ENCODE measurements at regions not wholly inside any gene's neighbourhood (a gene's known extent, or its start where the extent isn't known, plus 50 kb on each side); places are given as distances from the start of the nearest gene placed in this dataset.

DNA sequence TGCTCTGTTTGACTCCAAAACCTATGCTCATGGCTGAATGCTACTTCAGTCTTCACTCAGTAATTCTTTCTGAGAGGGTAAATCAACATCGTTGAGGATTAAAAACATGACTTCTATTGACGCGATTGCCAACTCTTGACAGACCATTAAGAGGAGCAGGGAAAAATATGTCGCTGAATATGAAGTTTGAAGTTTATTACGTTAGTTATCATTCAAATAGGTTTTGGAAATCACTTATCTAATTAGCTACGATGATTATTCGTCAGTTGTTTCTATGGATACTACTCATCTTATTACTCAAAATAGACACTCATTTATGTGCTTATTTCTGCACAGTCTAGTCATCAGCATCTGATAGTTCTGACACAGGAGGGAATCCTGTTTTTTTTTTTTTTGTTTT is 279.2 kb upstream of the TBL1XR1 start:
- H3K27ac ChIP-seq (ENCODE audit: low read depth, low read length) = no peak overlapping the region
- H3K4me1 ChIP-seq (ENCODE audit: control insufficient read depth, insufficient read depth, low read length) = peaks cover 8% of the 10 kb centered on the region

DNA sequence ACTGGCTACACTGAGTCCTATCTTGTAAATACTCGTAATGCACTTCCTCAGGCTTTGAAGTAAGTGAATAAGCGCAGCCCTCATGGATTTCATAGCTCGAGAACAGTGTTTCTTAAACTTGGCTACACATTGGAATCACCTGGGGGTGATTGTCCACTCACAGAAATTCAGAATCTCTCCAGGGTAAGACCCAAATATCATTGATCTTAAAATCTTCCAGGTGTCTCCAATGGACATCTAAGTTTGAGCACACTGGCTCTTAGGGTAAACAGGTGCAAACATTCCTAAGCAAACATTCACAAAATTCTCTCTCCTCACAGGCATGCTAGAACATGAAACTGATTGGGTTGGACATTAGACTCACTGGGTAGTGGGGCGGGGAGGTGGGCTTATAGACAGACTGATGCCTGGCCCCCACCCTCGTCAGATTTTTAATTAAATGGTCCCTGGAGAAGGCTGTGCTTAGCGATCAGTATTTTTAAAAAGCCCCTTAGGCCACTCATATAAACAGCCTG is 279.7 kb upstream of the TBL1XR1 start:
- peaks cover 8% of the 10 kb centered on the region for H3K4me1 ChIP-seq (ENCODE audit: control insufficient read depth, insufficient read depth, low read length)
- H3K4me3 ChIP-seq (ENCODE audit: low read length) = no peak overlapping the region
- no peaks in the 10 kb centered on the region for H3K36me3 ChIP-seq (ENCODE audit: control insufficient read depth, insufficient read depth, low read length)
- no peak overlapping the region for H3K9ac ChIP-seq (ENCODE audit: low read length)
- no peaks in the 10 kb centered on the region for H3K27me3 ChIP-seq (ENCODE audit: control insufficient read depth, insufficient read depth, low read length)
- H3K27ac ChIP-seq (ENCODE audit: low read depth, low read length) = no peak overlapping the region

More for the DNA sequence above, 279.2 kb upstream of the TBL1XR1 start:
- H3K36me3 ChIP-seq (ENCODE audit: control insufficient read depth, insufficient read depth, low read length) = no peaks in the 10 kb centered on the region
- no peak overlapping the region for H3K4me3 ChIP-seq (ENCODE audit: low read length)
- H3K27me3 ChIP-seq (ENCODE audit: control insufficient read depth, insufficient read depth, low read length) = no peaks in the 10 kb centered on the region
- H3K9ac ChIP-seq (ENCODE audit: low read length) = no peak overlapping the region

DNA sequence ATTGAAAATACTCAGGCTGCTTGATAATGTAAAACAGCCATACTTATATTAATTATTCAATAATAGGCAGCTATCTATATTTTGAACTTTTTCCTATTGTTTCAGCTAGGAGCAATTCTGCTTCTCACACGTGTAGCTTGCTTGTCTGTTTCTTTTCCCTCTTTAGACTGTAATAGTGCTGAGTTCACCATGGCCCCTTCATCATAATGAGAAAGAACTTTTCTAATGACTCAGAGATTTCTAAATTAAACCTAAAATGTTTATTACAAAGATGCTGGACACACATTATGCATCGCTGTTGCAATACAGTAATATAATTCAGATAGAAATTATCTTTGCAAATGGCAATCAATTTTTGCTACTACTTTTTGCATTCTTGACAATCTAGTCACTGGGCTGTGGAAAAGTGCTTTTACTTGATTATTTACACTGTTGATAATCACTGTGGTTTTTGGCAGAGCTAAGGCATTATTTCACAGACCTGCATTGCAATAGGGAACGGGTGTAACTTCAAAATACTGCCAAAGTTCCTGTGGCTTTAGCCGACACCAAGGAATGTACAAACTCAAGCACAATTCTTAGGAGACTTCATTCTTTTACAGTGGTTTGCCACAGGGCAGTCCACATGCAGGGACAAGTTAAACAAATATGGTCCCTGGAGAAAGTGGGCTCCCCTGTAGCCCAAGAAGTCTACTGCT is 281.0 kb upstream of the TBL1XR1 start:
- Histone ChIP-seq H3K27me3 (ENCODE audit: control insufficient read depth, insufficient read depth, low read length) (no peaks in the 10 kb centered on the region), H3K4me1 (ENCODE audit: control insufficient read depth, insufficient read depth, low read length) (peaks cover 8% of the 10 kb centered on the region), H3K36me3 (ENCODE audit: control insufficient read depth, insufficient read depth, low read length) (no peaks in the 10 kb centered on the region), H3K27ac (ENCODE audit: low read depth, low read length) (peak overlapping the region; percentile 71), H3K9ac (ENCODE audit: low read length) (no peak overlapping the region), H3K4me3 (ENCODE audit: low read length) (no peak overlapping the region)

DNA sequence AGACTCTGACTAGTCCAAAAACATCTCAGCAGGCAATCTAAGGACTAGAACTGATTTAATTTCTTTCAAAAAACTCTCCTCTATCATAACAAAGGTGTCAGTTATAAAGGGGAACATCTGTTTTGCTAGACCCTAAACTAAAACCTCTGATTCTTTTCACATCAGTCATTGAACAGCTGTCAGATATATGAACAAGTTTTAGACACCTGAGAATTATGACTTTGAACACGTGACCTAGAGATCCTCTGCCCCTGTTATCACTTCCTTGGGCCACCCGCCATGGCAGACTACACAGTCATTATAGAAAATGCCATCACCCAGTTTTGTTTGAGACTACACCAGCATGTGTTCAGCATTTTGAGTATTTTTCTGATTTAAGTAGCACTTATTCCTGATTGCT is 282.3 kb upstream of the TBL1XR1 start:
- H3K4me1 ChIP-seq (ENCODE audit: control insufficient read depth, insufficient read depth, low read length) = peaks cover 8% of the 10 kb centered on the region
- H3K36me3 ChIP-seq (ENCODE audit: control insufficient read depth, insufficient read depth, low read length) = no peaks in the 10 kb centered on the region
- no peak overlapping the region for H3K27ac ChIP-seq (ENCODE audit: low read depth, low read length)
- no peaks in the 10 kb centered on the region for H3K27me3 ChIP-seq (ENCODE audit: control insufficient read depth, insufficient read depth, low read length)
- H3K9ac ChIP-seq (ENCODE audit: low read length) = no peak overlapping the region
- H3K4me3 ChIP-seq (ENCODE audit: low read length) = no peak overlapping the region

DNA sequence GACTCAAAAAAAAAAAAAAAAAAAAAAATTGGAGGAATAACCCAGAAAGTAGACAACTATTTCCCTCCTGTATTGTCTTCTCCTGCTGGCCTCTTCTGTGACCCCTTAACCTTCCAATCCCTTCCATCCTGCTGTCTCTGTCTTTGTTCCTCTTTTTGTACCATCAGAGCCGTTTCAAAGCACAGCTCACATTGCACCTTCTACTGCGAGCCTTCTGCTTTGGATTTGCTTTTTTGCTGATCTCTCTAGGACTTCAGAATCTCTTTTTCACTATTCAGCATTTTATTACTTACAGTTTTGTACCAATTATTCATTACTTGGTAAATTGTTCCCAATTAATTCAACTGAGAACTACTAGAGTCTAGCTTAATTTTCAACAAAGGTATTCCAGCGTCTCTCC is 284.0 kb upstream of the TBL1XR1 start:
- H3K27ac ChIP-seq (ENCODE audit: low read depth, low read length) = peak overlapping the region; percentile 10
- H3K27me3 ChIP-seq (ENCODE audit: control insufficient read depth, insufficient read depth, low read length) = no peaks in the 10 kb centered on the region
- H3K4me3 ChIP-seq (ENCODE audit: low read length) = no peak overlapping the region
- peaks cover 8% of the 10 kb centered on the region for H3K4me1 ChIP-seq (ENCODE audit: control insufficient read depth, insufficient read depth, low read length)
- H3K36me3 ChIP-seq (ENCODE audit: control insufficient read depth, insufficient read depth, low read length) = no peaks in the 10 kb centered on the region
- no peak overlapping the region for H3K9ac ChIP-seq (ENCODE audit: low read length)

DNA sequence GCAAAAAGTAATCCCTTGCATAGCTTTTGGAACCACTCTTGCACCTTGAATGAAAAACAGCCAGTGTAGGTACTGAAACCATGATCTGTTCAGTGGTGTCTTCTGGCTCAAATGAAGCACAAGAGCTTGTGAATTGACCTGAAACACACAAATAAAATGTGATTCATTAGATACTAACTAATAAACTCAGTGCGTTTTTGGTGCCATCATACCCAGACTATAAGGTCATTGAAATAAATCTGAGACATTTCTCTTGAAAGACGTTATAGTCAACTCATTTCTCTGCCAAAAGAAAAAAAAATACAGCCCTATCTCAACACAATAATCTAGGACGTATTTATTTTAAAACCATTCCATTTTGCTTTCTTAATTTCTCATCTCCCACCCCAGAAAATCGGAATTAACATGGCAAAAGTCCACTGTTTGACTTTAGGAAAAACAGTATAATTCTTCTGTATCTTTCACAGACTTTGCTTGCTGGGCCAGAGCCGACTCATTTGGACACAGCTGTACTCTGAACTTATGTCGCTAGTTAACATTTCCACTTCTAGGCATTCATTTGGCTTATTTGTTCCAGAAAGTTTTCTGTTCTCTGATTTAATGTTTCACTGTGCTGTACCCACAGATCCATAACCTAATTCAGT is 284.9 kb upstream of the TBL1XR1 start:
- Histone ChIP-seq H3K4me3 (ENCODE audit: low read length) (no peak overlapping the region), H3K27me3 (ENCODE audit: control insufficient read depth, insufficient read depth, low read length) (no peaks in the 10 kb centered on the region), H3K27ac (ENCODE audit: low read depth, low read length) (peak overlapping the region; percentile 2), H3K9ac (ENCODE audit: low read length) (no peak overlapping the region), H3K36me3 (ENCODE audit: control insufficient read depth, insufficient read depth, low read length) (no peaks in the 10 kb centered on the region), H3K4me1 (ENCODE audit: control insufficient read depth, insufficient read depth, low read length) (peaks cover 8% of the 10 kb centered on the region)

DNA sequence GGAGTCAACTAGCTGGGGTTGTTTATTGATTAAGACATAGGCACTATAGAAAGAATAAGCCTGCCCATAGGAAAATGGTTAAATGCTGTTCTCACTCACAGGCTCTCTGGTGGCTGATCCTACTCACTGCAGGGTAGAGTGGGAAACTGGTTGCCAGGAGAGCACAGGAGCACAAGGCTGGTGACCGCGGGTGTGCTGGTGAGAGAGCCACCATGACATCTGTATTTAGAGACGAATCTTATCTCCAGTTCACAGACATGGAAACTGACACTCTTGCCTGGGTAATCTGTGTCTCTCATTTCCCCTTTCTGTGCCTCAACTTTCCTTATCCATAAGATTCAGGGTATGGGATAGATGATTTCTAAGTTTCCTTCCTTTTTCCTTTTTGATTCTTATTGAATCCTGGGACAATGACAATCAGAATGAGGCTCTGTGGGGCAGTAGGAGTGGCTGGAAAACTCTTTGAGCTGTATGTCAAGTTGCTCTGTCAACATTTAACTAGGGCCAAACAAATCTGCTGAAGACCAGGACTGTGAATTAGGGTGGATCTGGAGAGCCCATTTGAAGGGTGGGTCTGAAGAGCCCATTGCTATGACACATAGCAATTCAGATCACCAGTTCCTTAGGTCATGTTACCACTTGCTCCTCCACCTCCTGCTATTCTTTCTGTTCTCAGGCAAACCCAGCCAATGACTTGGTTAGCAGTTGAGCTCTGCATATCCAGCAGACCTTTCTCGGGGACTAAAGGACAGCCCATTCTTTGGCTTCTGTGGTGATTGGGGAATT is 286.1 kb upstream of the TBL1XR1 start:
- Histone ChIP-seq H3K36me3 (ENCODE audit: control insufficient read depth, insufficient read depth, low read length) (no peaks in the 10 kb centered on the region), H3K4me3 (ENCODE audit: low read length) (no peak overlapping the region)

DNA sequence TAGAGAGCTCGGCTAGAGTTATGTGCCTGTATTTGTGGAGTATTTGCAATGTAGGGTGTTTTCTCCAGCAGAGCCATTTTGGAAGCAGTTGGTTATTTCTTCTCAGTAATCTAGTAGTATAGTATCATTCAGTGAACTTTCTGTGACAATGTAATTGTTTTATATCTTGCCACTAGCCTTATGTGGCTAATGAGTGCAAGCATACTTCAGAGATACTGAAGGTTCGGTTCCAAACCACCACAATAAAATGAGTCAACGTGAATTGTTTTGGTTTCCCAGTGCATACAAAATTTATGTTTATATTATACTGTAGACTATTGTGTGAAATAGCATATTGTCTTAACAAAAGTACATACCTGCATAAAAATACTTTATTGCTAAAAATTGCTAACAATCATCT is 286.9 kb upstream of the TBL1XR1 start:
- H3K9ac ChIP-seq (ENCODE audit: low read length) = no peak overlapping the region
- H3K4me3 ChIP-seq (ENCODE audit: low read length) = no peak overlapping the region
- H3K27ac ChIP-seq (ENCODE audit: low read depth, low read length) = no peak overlapping the region
- H3K36me3 ChIP-seq (ENCODE audit: control insufficient read depth, insufficient read depth, low read length) = no peaks in the 10 kb centered on the region
- H3K4me1 ChIP-seq (ENCODE audit: control insufficient read depth, insufficient read depth, low read length) = no peaks in the 10 kb centered on the region
- H3K27me3 ChIP-seq (ENCODE audit: control insufficient read depth, insufficient read depth, low read length) = no peaks in the 10 kb centered on the region

More for the DNA sequence above, 286.1 kb upstream of the TBL1XR1 start:
- Histone ChIP-seq H3K4me1 (ENCODE audit: control insufficient read depth, insufficient read depth, low read length) (peaks cover 4% of the 10 kb centered on the region), H3K9ac (ENCODE audit: low read length) (no peak overlapping the region), H3K27ac (ENCODE audit: low read depth, low read length) (no peak overlapping the region), H3K27me3 (ENCODE audit: control insufficient read depth, insufficient read depth, low read length) (no peaks in the 10 kb centered on the region)

DNA sequence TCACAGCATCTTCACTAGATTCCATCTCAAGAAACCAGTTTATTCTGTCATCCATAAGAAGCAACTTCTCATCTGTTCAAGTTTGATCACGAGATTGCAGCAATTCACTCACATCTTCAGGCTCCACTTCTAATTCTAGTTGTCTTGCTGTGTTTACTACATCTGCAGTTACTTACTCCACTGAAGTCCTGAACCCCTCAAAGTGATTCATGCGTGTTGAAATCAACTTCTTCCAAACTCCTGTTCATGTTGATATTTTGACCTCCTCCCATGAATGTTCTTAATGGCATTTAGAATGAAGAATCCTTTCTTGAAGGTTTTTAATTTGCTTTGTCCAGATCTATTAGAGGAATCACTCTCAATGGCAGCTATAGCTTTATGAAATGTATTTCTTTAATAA is 287.6 kb upstream of the TBL1XR1 start:
- Histone ChIP-seq H3K4me1 (ENCODE audit: control insufficient read depth, insufficient read depth, low read length) (no peaks in the 10 kb centered on the region), H3K9ac (ENCODE audit: low read length) (no peak overlapping the region), H3K4me3 (ENCODE audit: low read length) (no peak overlapping the region), H3K27me3 (ENCODE audit: control insufficient read depth, insufficient read depth, low read length) (no peaks in the 10 kb centered on the region), H3K27ac (ENCODE audit: low read depth, low read length) (no peak overlapping the region), H3K36me3 (ENCODE audit: control insufficient read depth, insufficient read depth, low read length) (no peaks in the 10 kb centered on the region)

DNA sequence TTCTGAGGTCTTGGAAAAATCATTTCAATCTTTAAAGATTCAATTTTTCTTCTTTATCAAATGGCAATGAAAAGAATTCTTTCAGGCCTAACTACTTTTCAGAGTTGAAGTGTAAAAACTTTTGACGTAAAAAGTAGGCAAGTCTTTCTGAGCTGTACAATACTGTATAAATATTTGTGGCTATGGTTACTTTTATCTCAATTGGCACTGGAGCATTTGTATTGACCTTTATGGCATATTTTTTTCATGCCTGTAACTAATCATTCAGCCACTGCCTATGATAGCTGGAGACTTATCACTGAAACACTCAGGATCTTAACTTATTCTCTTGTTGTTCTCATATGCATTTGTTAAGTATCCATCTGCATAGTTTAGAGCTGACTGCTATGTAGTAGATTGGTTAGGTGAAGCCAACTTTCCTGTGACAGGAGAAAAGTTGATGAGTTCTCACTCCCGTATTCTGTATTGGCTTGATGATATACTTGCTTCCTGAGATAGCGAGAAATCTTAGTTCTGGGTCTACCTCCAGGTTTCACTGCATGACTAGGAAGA is 290.4 kb upstream of the TBL1XR1 start:
- no peak overlapping the region for H3K4me3 ChIP-seq (ENCODE audit: low read length)
- H3K27ac ChIP-seq (ENCODE audit: low read depth, low read length) = no peak overlapping the region

DNA sequence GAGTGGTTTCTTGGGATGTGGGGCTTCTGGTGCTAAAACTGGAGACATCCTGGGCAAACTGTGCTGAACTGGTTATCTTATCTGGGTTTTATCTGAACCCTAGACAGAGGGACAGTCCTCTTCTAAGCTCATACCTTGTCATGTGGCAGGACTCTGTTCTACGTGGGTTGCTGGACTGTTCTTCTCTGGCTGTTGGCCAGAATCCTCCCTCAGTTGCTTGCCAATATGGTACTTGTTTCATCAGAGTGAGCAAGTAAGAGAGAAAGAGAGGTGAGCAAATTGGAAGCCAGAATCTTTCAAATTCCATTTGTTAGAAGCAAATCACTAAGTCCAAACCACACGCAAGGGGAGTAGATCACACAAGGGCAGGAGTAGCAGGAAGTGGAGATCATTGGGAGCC is 291.5 kb upstream of the TBL1XR1 start:
- Histone ChIP-seq H3K9ac (ENCODE audit: low read length) (no peak overlapping the region), H3K4me1 (ENCODE audit: control insufficient read depth, insufficient read depth, low read length) (peaks cover 11% of the 10 kb centered on the region), H3K27ac (ENCODE audit: low read depth, low read length) (no peak overlapping the region), H3K36me3 (ENCODE audit: control insufficient read depth, insufficient read depth, low read length) (no peaks in the 10 kb centered on the region), H3K27me3 (ENCODE audit: control insufficient read depth, insufficient read depth, low read length) (no peaks in the 10 kb centered on the region), H3K4me3 (ENCODE audit: low read length) (no peak overlapping the region)

More for the DNA sequence above, 290.4 kb upstream of the TBL1XR1 start:
- Histone ChIP-seq H3K27me3 (ENCODE audit: control insufficient read depth, insufficient read depth, low read length) (no peaks in the 10 kb centered on the region), H3K36me3 (ENCODE audit: control insufficient read depth, insufficient read depth, low read length) (no peaks in the 10 kb centered on the region), H3K4me1 (ENCODE audit: control insufficient read depth, insufficient read depth, low read length) (peaks cover 11% of the 10 kb centered on the region), H3K9ac (ENCODE audit: low read length) (no peak overlapping the region)

DNA sequence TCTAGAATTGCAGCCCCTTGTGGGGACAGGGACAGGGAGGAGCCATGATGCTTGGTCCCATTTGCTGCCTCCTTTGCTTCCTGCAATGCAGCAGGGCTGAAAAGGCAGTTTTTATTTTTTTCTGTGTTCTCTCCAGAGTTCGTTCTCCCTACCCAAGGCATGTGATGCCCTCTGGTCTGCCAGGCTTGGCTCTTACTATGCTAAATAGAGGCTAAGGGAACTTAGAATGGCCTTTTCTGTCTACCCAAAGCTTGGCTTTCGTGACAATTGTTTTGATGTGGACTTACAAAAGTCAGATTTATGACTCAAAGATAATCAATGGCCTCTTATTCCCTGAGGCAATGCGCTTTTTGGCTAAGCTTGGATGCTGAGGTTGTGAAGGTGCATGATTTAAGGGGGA is 293.3 kb upstream of the TBL1XR1 start:
- Histone ChIP-seq H3K4me3 (ENCODE audit: low read length) (no peak overlapping the region), H3K4me1 (ENCODE audit: control insufficient read depth, insufficient read depth, low read length) (peaks cover 11% of the 10 kb centered on the region), H3K27ac (ENCODE audit: low read depth, low read length) (no peak overlapping the region), H3K9ac (ENCODE audit: low read length) (no peak overlapping the region), H3K36me3 (ENCODE audit: control insufficient read depth, insufficient read depth, low read length) (no peaks in the 10 kb centered on the region), H3K27me3 (ENCODE audit: control insufficient read depth, insufficient read depth, low read length) (no peaks in the 10 kb centered on the region)

All from rectal smooth muscle tissue (tissue), 1 donor.